DND-41 (cell line): ENCODE measurements at regions not wholly inside any gene's neighbourhood (a gene's known extent, or its start where the extent isn't known, plus 50 kb on each side); places are given as distances from the start of the nearest gene placed in this dataset.
A peak's percentile ranks its signal among the peaks of the same experiment; 100 is the strongest.

Experiments
- ATAC-seq: fragments of 200-7000 bp; cut with Tn5 transposase; 3 replicates; pipeline ENCODE4 v1.9.1; 2021; ENCODE audit warnings: low read depth; ENCODE audit not compliant: insufficient read depth
- DNase-seq: peaks from one replicate; pipeline ENCODE4 v3.0.0-alpha.2; 2020
- H2AFZ ChIP-seq: 2 replicates; pipeline ENCODE4 v1.6.0; 2012; ENCODE audit warnings: low read depth, low read length
- H3K27ac ChIP-seq: 2 replicates; pipeline ENCODE4 v1.5.1; 2012; ENCODE audit warnings: low read length, inconsistent platforms
- H3K27me3 ChIP-seq: fragments of 200-600 bp; sonication (generic); 2 replicates; pipeline ENCODE4 v1.6.0; 2012; ENCODE audit warnings: low read length, mild to moderate bottlenecking, inconsistent platforms; ENCODE audit not compliant: insufficient read depth, poor library complexity
- H3K36me3 ChIP-seq: 2 replicates; pipeline ENCODE4 v1.5.1; 2012; ENCODE audit warnings: low read length, inconsistent platforms; ENCODE audit not compliant: insufficient read depth
- H3K4me1 ChIP-seq: 2 replicates; pipeline ENCODE4 v1.5.1; 2012; ENCODE audit warnings: mild to moderate bottlenecking, low read length; ENCODE audit not compliant: insufficient read depth
- H3K4me2 ChIP-seq: 2 replicates; pipeline ENCODE4 v1.6.0; 2012; ENCODE audit warnings: mild to moderate bottlenecking, moderate library complexity, low read length, inconsistent platforms; ENCODE audit not compliant: insufficient read depth
- H3K4me3 ChIP-seq, 2 experiments: fragments of 200-600 bp in 1 of 2; shearing (Covaris generic) in 1 of 2; 2 replicates each; pipeline ENCODE4 v1.5.1; 2012 to 2016; ENCODE audit warnings: inconsistent platforms in 2 of 2, low read length in 2 of 2, mild to moderate bottlenecking in 2 of 2, low read depth in 1 of 2, moderate library complexity in 1 of 2
- H3K79me2 ChIP-seq: 2 replicates; pipeline ENCODE4 v1.6.0; 2012; ENCODE audit warnings: low read length, inconsistent platforms; ENCODE audit not compliant: insufficient read depth
- H3K9ac ChIP-seq: 2 replicates; pipeline ENCODE4 v1.6.0; 2012; ENCODE audit warnings: low read depth, mild to moderate bottlenecking, inconsistent platforms, low read length, moderate library complexity
- H3K9me3 ChIP-seq: 2 replicates; pipeline ENCODE4 v1.5.1; 2012; ENCODE audit warnings: low read length, moderate library complexity, mild to moderate bottlenecking, inconsistent platforms; ENCODE audit not compliant: insufficient read depth, severe bottlenecking
- H4K20me1 ChIP-seq: 2 replicates; pipeline ENCODE4 v1.6.0; 2012; ENCODE audit warnings: low read length; ENCODE audit not compliant: insufficient read depth
- EZH2 ChIP-seq: IDR thresholded peaks from 3 replicates; pipeline ENCODE4 v1.6.1; 2012; ENCODE audit warnings: borderline replicate concordance, low read depth, mild to moderate bottlenecking, moderate library complexity, low read length, inconsistent platforms; ENCODE audit not compliant: severe bottlenecking
- TF ChIP-seq, protein P1 (sequence below): IDR thresholded peaks from 2 replicates; pipeline ENCODE4 v1.5.1; 2012; ENCODE audit warnings: borderline replicate concordance, low read length, moderate library complexity, mild to moderate bottlenecking; ENCODE audit not compliant: poor library complexity, severe bottlenecking; ENCODE audit errors: extremely low read depth

DNA sequence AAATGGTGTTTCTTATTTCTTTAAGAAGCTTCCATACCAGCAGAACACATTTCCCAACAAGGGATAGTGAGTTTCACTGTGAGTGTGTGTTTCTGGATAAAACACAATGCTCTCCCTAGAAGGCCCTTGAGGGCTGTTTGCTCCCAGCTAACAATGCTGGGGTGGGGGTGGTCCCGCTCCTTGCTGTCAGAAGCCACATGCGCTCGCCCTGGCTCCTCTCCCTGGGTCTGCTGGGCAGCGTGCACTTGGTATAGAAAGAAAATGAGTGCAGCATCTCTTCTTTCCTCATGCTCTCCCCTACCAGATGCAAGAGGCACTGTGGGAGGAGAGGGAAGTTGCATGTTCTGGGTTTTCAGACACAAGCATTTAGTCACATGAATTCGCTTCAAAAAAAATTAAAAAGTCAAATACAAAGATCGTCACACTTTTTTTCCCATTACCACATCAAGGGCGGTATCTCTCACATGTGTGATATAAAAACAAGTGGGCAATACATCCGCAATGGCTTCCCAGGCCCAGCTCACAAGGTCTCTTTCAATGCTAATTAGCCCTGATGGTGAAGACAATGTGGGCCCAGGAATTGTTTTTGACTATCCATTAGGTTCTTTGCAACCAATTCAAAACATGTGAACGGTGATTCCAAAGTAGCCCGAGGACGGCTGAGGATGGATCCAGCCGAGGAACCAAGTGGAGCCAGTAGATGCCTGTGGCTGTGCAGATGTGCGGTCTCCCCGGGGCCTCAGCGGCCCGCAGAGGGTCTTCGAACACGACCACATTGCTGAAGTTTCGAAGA, 603.6 kb downstream of the IRX1 start:
- Histone ChIP-seq H2AFZ (peak overlapping the region; percentile 18), H4K20me1 (no peaks in the 10 kb centered on the region)
- ATAC-seq, result no peak

DNA sequence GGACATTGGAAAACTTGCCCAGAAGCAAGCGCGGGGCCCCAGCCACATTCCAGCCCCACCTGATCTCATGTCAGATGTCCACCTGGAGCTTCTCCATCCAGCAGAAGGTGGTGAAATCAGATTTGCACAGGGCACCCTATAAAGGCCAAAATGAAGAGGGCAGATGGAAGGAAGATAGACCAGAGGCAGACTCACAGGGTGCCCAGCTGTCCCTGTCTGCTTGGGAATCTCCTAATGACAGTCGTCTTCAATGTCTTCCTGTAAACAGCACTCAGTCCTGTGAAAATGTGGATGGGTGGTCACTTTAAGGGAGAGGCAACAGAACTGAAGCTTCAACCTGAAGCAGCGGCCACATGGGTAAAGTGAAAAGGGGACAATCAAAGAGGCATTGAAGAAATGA, 607.5 kb downstream of the IRX1 start:
- H4K20me1 ChIP-seq, result no peaks in the 10 kb centered on the region
- no peak overlapping the region for H3K4me3 ChIP-seq
- H3K36me3 ChIP-seq, result no peaks in the 10 kb centered on the region
- no peaks in the 10 kb centered on the region for H3K9me3 ChIP-seq
- TF ChIP-seq, protein P1, sequence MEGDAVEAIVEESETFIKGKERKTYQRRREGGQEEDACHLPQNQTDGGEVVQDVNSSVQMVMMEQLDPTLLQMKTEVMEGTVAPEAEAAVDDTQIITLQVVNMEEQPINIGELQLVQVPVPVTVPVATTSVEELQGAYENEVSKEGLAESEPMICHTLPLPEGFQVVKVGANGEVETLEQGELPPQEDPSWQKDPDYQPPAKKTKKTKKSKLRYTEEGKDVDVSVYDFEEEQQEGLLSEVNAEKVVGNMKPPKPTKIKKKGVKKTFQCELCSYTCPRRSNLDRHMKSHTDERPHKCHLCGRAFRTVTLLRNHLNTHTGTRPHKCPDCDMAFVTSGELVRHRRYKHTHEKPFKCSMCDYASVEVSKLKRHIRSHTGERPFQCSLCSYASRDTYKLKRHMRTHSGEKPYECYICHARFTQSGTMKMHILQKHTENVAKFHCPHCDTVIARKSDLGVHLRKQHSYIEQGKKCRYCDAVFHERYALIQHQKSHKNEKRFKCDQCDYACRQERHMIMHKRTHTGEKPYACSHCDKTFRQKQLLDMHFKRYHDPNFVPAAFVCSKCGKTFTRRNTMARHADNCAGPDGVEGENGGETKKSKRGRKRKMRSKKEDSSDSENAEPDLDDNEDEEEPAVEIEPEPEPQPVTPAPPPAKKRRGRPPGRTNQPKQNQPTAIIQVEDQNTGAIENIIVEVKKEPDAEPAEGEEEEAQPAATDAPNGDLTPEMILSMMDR, result no peak
- TF ChIP-seq EZH2, result no peak
- peaks cover 35% of the 10 kb centered on the region for H3K4me1 ChIP-seq
- H3K9ac ChIP-seq, result no peak overlapping the region
- no peak overlapping the region for H2AFZ ChIP-seq
- no peak overlapping the region for H3K4me2 ChIP-seq
- no peak overlapping the region for H3K27ac ChIP-seq
- DNase-seq, result no peak
- no peaks in the 10 kb centered on the region for H3K79me2 ChIP-seq
- ATAC-seq, result no peak
- H3K27me3 ChIP-seq, result no peaks in the 10 kb centered on the region

More for the DNA sequence above, 603.6 kb downstream of the IRX1 start:
- Histone ChIP-seq H3K4me3 (no peak overlapping the region), H3K4me1 (peaks cover 44% of the 10 kb centered on the region), H3K27ac (peak overlapping the region; percentile 44), H3K79me2 (no peaks in the 10 kb centered on the region), H3K27me3 (no peaks in the 10 kb centered on the region), H3K9ac (no peak overlapping the region), H3K4me2 (no peak overlapping the region), H3K9me3 (no peaks in the 10 kb centered on the region), H3K36me3 (no peaks in the 10 kb centered on the region)
- TF ChIP-seq, protein P1, result no peak
- no peak for TF ChIP-seq EZH2
- DNase-seq, result no peak

DNA sequence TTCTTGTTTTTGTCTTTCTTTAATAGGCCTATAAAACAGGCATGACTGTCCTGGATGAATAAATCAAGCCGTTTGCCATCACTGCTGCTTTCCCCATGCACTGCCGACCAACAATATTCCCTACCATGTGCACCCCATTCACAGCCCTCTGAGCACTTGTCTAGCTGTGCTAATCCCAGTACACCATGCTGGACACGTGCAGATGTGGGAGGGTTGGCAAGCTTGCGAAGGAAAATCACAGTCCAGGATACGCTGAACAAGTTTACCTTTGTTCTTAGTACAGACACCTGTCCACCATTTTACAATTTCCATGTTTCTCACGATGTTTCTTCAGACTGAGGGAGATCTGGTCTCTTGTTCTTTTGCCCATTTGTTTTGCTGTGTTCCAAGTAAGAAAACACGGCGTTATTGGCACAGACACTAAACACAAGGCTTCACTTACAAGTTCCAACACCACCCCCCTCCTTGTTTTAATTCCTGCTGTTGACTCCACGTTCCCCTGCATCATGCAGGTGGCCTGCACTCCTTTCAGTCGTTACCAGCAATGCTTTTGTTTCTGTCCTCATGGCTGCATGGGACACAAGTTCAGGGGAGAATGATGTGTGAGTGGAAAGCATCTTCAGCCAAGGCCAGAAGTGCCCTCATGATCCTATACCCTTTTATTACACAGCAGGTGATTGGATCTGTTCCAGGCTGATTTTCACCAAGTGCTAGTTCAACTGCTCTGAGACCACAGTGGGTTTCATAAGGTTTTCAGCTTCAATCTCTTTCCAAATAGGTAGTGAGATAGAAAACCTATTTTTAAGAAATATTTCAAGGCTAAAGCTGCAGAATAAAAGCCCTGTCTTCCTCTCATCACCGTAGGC, 608.9 kb downstream of the IRX1 start:
- no peak overlapping the region for H3K4me2 ChIP-seq
- TF ChIP-seq, protein P1, result no peak
- no peak for TF ChIP-seq EZH2
- no peak for DNase-seq
- H3K9ac ChIP-seq, result no peak overlapping the region
- peak overlapping the region; percentile 31; the same call in 1 of the 2 replicates for H3K27ac ChIP-seq
- H3K79me2 ChIP-seq, result no peaks in the 10 kb centered on the region
- peaks cover 22% of the 10 kb centered on the region for H3K4me1 ChIP-seq
- H3K36me3 ChIP-seq, result no peaks in the 10 kb centered on the region
- ATAC-seq, result no peak
- H3K9me3 ChIP-seq, result no peaks in the 10 kb centered on the region
- no peaks in the 10 kb centered on the region for H3K27me3 ChIP-seq
- no peaks in the 10 kb centered on the region for H4K20me1 ChIP-seq
- peak overlapping the region; percentile 48 for H2AFZ ChIP-seq
- no peak overlapping the region for H3K4me3 ChIP-seq
